LNCAP (cell line): ENCODE measurements at regions not wholly inside any gene's neighbourhood (a gene's known extent, or its start where the extent isn't known, plus 50 kb on each side); places are given as distances from the start of the nearest gene placed in this dataset.

Experiments used
- TF ChIP-seq, protein P1 (sequence below): fragments of 450-650 bp; IDR thresholded peaks from 2 replicates; pipeline ENCODE4 v1.5.1; 2017; ENCODE audit warnings: mild to moderate bottlenecking

DNA sequence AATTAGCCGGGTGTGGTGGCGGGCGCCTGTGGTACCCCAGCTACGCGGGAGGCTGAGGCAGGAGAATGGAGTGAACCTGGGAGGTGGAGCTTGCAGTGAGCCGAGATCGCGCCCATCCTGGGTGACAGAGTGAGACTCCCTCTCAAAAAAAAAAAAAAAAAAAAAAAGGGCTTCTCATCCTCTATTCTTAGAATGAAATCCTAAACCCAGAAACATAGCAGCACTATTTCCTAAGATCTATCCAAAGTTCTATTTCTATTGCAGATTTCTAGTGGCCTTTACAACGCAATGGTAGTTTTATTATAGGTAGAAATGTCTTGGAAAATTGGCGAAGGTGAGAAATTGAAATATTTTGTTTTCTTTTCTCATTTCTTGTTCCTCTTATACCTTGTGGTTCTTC lies 501.0 kb upstream of the SETBP1 start:
- TF ChIP-seq, protein P1, sequence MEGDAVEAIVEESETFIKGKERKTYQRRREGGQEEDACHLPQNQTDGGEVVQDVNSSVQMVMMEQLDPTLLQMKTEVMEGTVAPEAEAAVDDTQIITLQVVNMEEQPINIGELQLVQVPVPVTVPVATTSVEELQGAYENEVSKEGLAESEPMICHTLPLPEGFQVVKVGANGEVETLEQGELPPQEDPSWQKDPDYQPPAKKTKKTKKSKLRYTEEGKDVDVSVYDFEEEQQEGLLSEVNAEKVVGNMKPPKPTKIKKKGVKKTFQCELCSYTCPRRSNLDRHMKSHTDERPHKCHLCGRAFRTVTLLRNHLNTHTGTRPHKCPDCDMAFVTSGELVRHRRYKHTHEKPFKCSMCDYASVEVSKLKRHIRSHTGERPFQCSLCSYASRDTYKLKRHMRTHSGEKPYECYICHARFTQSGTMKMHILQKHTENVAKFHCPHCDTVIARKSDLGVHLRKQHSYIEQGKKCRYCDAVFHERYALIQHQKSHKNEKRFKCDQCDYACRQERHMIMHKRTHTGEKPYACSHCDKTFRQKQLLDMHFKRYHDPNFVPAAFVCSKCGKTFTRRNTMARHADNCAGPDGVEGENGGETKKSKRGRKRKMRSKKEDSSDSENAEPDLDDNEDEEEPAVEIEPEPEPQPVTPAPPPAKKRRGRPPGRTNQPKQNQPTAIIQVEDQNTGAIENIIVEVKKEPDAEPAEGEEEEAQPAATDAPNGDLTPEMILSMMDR: no peak

DNA sequence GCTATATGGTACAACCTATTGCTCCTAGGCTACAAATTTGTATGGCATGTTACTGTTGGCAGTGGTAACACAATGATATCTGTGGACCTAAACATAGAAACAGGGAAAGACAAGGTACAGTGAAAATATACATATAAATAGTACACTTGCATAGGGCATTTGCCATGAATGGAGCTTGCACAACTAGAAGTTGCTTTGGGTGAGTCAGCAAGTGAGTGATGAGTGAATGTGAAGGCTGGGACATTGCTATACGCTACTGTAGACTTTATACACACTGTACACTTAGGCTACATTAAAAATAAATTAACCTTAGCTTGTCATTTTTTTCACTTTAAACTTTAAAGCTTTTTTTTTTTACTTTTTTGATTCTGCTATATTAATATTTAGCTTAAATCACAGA lies 500.0 kb upstream of the SETBP1 start:
- TF ChIP-seq, protein P1: no peak

DNA sequence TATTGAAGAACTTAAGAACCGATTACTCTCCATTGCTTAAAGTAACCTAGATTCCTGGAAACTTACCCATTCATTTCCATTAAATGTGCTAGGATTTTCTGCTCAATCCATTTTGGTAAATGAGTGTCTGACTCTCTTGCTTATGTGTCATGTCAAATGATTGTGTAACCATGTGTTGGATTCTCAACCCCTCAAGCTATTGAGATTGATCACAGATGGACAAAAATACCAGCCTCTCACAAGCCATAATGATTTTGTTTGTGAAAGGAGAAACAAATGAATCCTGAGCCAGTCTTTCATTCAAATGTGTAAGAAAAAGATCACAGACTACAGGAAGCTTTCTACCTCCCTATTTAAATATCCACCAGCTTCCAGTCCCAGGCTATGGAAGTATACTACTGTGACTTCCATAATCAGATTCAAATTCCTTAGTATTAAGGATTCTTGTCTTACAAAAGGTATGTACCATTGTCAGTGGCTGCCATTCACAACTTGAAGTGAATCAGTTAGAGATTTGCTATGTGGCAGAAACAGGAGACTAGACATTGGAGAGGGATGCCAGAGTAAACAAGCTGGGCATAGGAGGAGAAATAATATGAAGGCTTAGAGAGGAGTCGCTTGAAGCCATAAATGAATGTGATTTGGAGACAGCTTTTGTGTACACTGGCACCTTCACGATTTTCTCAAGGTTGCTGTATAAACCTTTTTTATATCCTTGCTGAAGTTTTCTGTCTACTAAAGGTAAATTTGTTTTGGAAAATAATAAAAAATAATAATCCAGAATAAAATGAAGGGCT lies 498.5 kb upstream of the SETBP1 start:
- TF ChIP-seq, protein P1: no peak

DNA sequence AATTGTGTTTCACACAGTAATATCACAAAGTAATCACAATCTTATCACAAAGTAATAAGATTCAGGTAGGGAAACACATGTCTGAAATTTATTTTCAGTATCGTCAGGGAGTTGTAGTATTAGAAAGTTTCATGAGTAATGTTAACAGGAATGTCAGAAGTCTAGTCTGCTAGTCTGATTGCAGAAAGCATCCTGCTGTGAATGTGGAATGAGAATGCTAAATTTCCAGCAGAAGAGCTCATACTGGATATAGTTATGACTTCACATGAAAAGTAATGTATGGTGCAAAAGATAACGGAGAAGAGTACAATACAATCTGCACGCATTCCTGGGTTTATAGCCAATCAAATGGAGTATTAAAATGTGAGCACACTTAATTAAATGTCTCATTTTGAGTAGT lies 494.7 kb upstream of the SETBP1 start:
- TF ChIP-seq, protein P1: no peak

DNA sequence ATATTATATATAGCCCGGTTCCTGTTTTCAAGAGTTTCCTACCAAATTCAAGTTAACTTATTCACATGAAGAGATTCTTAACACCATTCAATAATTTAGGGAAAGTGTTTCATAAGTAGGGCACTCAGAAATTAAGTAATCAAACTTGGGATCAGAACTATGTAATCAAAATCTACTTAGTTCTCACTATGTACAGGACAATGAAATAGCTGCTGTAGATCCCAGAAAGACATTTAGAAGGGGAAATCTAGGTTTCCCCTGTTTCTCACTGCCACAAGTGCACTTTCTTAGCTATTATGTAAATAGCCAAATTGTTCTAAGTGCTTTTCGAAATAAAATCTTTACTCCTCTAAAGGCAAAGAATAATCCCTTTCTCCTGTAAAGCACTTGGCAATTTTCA lies 493.6 kb upstream of the SETBP1 start:
- TF ChIP-seq, protein P1: no peak

DNA sequence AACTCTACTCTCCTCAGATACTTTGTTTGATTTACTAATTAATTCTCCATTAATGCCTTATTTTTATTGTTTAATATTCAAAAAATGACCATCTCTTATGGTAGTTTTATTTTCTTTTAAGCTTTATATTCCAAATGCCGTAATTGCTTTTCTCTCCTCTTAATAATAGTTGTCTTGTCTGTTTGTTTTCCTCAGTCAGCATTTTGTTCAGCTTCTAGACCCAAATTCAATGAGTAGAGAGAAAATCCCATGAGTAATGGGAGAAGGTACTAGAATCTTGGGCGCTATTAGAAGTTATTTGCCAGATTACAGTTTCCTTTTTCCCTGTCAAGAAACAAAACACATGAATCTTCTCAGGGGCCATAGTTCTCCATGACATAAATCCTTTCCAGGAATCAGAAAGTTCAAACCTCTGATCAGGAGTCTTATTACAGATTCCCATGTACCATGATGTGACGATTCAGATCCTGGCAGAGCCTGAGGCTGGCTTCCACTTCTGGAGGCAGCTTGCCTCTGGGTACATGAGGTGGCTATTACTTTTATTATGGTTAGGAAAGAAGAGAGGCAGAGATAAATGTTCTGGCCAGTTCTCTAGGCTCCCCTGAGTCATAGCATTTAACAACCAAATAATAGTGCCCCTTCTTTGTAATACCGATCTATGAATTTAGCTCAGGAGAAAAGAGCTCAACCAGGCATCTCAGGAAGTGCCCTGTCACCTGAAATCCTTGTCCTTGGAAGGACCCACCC lies 485.1 kb upstream of the SETBP1 start:
- TF ChIP-seq, protein P1: no peak

DNA sequence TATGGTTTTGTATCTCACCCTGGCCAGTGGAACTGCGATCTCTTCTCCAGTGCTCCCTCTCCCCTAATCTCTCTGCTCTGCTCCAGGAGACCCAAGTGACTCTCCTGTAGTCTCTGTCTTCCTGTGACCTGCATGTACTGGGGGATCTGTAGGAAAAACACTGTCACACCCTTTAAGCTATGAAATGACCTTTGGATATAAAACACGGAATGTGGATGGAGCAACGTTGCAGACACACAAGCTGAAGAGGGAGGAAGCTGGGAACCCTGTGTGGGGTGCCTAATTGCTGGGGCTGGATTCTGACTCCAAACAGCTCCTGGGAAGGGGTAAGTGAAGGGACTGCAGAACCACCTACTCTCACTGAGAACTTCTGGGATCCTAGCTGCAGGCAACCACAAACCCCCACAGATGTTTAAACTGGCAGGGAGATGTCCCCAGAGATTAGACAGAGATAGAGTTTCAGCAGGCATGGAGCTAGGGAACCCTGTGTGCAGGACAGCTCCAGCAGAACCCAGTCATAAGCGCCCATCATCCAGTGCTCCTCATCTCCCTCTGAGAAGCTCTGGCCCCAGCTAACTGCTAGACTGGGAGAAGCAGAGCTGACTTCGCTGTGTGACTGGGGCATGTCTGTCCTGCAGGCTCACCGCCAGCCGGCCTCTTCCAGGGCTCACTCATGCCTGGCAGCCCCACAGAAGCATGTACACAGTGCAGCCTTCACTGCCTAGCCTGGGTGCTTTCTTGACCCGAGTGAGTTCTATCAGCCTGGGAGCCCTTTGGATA lies 482.7 kb upstream of the SETBP1 start:
- TF ChIP-seq, protein P1: no peak
